ENCODE measurements at regions not wholly inside any gene's neighbourhood (a gene's known extent, or its start where the extent isn't known, plus 50 kb on each side); places are given as distances from the start of the nearest gene placed in this dataset.

- no peak for TF ChIP-seq CTCF (IDR thresholded peaks at IDR 0.05; ENCODE audit: control insufficient read depth, insufficient read depth, low read depth, low read length, missing control alignments)
- no peak for DNase-seq (ENCODE audit: low read depth)
- no peak overlapping the region for H3K4me3 ChIP-seq (ENCODE audit: control insufficient read depth, low read depth, low read length)
These were observed 1005.8 kb upstream of the ADGRB3 start for GRCh38 chr6:67629258-67629657.

- no peak overlapping the region for H3K4me3 ChIP-seq (ENCODE audit: control insufficient read depth, low read depth, low read length)
- TF ChIP-seq CTCF (IDR thresholded peaks at IDR 0.05; ENCODE audit: control insufficient read depth, insufficient read depth, low read depth, low read length, missing control alignments): no peak
- DNase-seq (ENCODE audit: low read depth): no peak
These were observed 1019.3 kb upstream of the ADGRB3 start for GRCh38 chr6:67615796-67616195.

GRCh38 chr6:67608099-67608749, 1026.9 kb upstream of the ADGRB3 start:
- no peak for TF ChIP-seq CTCF (IDR thresholded peaks at IDR 0.05; ENCODE audit: control insufficient read depth, insufficient read depth, low read depth, low read length, missing control alignments)
- no peak for DNase-seq (ENCODE audit: low read depth)
- no peak overlapping the region for H3K4me3 ChIP-seq (ENCODE audit: control insufficient read depth, low read depth, low read length)

GRCh38 chr6:67606906-67607828, 1027.9 kb upstream of the ADGRB3 start:
- no peak overlapping the region for H3K4me3 ChIP-seq (ENCODE audit: control insufficient read depth, low read depth, low read length)
- DNase-seq (ENCODE audit: low read depth): no peak
- TF ChIP-seq CTCF (IDR thresholded peaks at IDR 0.05; ENCODE audit: control insufficient read depth, insufficient read depth, low read depth, low read length, missing control alignments): no peak

- DNase-seq (ENCODE audit: low read depth): no peak
- TF ChIP-seq CTCF (IDR thresholded peaks at IDR 0.05; ENCODE audit: control insufficient read depth, insufficient read depth, low read depth, low read length, missing control alignments): no peak
- no peak overlapping the region for H3K4me3 ChIP-seq (ENCODE audit: control insufficient read depth, low read depth, low read length)
These were observed 1040.7 kb upstream of the ADGRB3 start for GRCh38 chr6:67594366-67594765.

- H3K4me3 ChIP-seq (ENCODE audit: control insufficient read depth, low read depth, low read length): no peak overlapping the region
- no peak for DNase-seq (ENCODE audit: low read depth)
- no peak for TF ChIP-seq CTCF (IDR thresholded peaks at IDR 0.05; ENCODE audit: control insufficient read depth, insufficient read depth, low read depth, low read length, missing control alignments)
These were observed 1041.8 kb upstream of the ADGRB3 start for GRCh38 chr6:67593247-67593646.

All from AG09309 (cell line).